Activated CD8-positive, alpha-beta memory T cell treated with anti-CD3 and anti-CD28 coated beads, Interleukin-2, amount 10 ng/mL, durations not matched to agents 7 days and 5 days (primary cell): ENCODE measurements at regions not wholly inside any gene's neighbourhood (a gene's known extent, or its start where the extent isn't known, plus 50 kb on each side); places are given as distances from the start of the nearest gene placed in this dataset.

Experiments used
- ATAC-seq: fragments of 150-1000 bp; cut with Tn5 transposase; one replicate; pipeline ENCODE4 v1.10.0; 2021; ENCODE audit warnings: moderate library complexity
- CTCF ChIA-PET: fragments of 350-600 bp; sonication (Branson Sonifier 250); formaldehyde crosslinking; loops from one replicate; lab custom pipeline; 2021; ENCODE audit warnings: antibody characterized with exemption; lab: Charles Lee
- DNase-seq: peaks from one replicate; pipeline ENCODE4 v3.0.0-alpha.2; 2020
- H3K27ac Mint-ChIP-seq: one replicate; pipeline ENCODE4 v1.8.0; 2021; ENCODE audit warnings: mild to moderate bottlenecking, mixed read lengths
- H3K27me3 Mint-ChIP-seq: one replicate; pipeline ENCODE4 v1.8.0; 2021; ENCODE audit warnings: mixed read lengths
- H3K36me3 Mint-ChIP-seq: one replicate; pipeline ENCODE4 v1.8.0; 2021; ENCODE audit warnings: mild to moderate bottlenecking, mixed read lengths
- H3K4me1 Mint-ChIP-seq: one replicate; pipeline ENCODE4 v1.8.0; 2021; ENCODE audit warnings: mixed read lengths
- H3K4me3 Mint-ChIP-seq: one replicate; pipeline ENCODE4 v1.8.0; 2021; ENCODE audit warnings: mild to moderate bottlenecking, moderate library complexity, mixed read lengths
- H3K9me3 Mint-ChIP-seq: one replicate; pipeline ENCODE4 v1.8.0; 2022; ENCODE audit warnings: low read depth, mixed read lengths

DNA sequence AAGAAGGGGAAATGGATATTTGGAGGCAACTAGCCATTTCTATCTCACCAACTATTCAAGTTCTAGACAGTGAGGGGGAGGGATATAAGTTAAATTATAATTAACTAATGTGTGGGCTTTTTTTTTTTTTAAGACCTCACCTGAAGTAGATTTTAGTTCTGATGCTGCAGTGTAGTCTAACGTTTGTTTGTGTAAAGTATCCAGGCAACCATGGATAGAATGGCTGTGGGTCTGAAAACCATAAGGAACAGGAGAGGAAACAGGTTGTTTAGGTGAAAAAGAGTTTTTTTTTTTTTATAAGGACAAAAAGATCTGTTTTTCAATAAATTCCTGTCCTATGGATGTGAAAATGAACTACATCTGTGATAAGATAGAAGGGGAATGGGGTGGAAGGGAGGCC lies 262.4 kb upstream of the PLET1 start:
- peaks cover 33% of the 10 kb centered on the region for H3K27me3 Mint-ChIP-seq
- H3K4me1 Mint-ChIP-seq: peaks cover 6% of the 10 kb centered on the region
- H3K4me3 Mint-ChIP-seq: no peak overlapping the region
- ATAC-seq (no peak), DNase-seq (no peak)
- no peak overlapping the region for H3K27ac Mint-ChIP-seq
- H3K36me3 Mint-ChIP-seq: no peaks in the 10 kb centered on the region
- CTCF ChIA-PET: no interaction called here
- no peaks in the 10 kb centered on the region for H3K9me3 Mint-ChIP-seq

DNA sequence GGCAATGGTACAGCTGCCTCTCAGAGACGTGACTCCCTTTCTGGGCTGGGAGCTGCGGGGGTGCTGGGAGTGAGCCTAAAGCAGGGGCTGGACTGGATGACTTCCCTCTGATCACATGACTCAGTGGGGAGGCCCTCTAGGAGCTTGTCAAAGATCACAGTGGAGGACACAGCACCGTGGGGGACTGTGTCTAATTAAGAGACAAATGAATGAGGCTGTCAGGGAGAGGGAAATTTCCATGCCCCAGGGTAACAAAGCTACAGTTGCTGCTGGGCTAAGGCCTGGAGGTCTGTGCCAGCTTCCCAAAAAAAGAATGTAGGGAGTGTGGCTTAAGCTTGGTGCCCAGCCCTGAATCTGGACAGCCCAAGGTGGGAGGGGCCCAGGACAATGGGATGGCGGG lies 262.8 kb upstream of the PLET1 start:
- ATAC-seq (no peak), DNase-seq (no peak)
- CTCF ChIA-PET: no interaction called here
- Mint-ChIP-seq H3K27me3 (peaks cover 29% of the 10 kb centered on the region), H3K36me3 (no peaks in the 10 kb centered on the region), H3K9me3 (no peaks in the 10 kb centered on the region), H3K4me1 (peaks cover 6% of the 10 kb centered on the region), H3K4me3 (no peak overlapping the region), H3K27ac (no peak overlapping the region)

DNA sequence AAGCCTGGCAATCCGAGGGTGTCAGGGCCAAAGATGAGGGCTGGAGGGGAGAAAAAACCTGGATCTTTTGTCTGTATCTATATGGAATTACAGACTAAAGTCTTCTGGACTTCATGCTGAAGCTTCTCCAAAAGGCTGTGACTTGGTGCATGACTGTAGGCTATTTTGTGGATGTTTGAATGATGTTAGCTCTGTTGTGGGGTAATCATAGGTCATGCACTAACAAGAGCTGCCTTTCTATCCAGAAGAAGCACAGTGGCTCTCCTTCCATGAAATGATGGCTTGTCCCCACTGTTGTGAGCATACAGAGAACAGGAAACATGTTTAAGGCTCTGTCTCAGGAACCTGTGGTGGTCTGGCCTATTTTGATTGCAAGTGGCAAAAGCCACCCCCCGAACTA lies 263.3 kb upstream of the PLET1 start:
- Mint-ChIP-seq H3K9me3 (no peaks in the 10 kb centered on the region), H3K36me3 (no peaks in the 10 kb centered on the region), H3K4me1 (peaks cover 6% of the 10 kb centered on the region), H3K27me3 (peaks cover 27% of the 10 kb centered on the region), H3K4me3 (no peak overlapping the region), H3K27ac (no peak overlapping the region)
- CTCF ChIA-PET: no interaction called here
- no peak for DNase-seq
- no peak for ATAC-seq

DNA sequence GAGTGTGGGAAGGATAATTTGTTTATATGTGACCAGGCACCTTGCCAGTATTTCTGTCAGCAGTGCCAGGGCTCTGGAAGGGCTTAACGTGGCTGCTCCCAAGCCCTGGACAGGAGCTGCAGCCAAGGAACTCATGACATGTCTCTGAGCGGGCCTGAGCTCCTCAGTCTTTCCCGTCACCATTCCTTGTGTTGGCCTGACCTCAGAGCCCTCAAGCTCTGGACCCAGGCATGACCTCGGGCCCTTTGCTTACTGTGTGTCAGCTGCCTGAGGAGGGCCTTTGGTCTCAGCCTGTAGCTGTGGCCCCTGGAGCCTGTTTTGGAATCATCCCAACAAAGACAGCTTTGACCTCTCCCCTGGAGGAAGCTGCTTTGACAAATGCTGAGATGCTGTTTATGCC lies 264.1 kb upstream of the PLET1 start:
- Mint-ChIP-seq H3K27me3 (peaks cover 26% of the 10 kb centered on the region), H3K4me3 (no peak overlapping the region), H3K36me3 (no peaks in the 10 kb centered on the region), H3K4me1 (peaks cover 6% of the 10 kb centered on the region), H3K9me3 (no peaks in the 10 kb centered on the region), H3K27ac (no peak overlapping the region)
- no peak for ATAC-seq
- CTCF ChIA-PET: no interaction called here
- no peak for DNase-seq

DNA sequence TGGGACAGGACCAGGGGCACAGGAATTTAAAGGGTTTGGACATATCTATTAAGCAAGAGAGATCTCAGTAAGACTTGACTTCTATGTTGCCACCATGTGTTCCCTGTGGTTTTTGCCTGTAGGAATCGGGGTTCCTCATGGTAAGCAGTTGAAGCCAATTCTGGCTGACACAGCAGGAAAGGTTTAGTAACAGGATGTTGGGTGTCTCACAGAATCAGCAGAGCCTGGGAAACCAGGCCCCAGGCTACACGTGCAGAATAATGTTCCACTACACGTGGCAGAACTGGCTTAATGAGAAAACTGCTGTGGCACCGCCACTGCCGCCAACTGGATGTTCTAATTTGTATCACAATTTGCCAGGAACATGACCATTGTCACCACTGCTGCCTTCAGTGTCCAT lies 264.6 kb upstream of the PLET1 start:
- CTCF ChIA-PET: no interaction called here
- H3K36me3 Mint-ChIP-seq: no peaks in the 10 kb centered on the region
- DNase-seq (no peak), ATAC-seq (no peak)
- no peaks in the 10 kb centered on the region for H3K9me3 Mint-ChIP-seq
- H3K4me1 Mint-ChIP-seq: peaks cover 6% of the 10 kb centered on the region
- peaks cover 24% of the 10 kb centered on the region for H3K27me3 Mint-ChIP-seq
- H3K27ac Mint-ChIP-seq: no peak overlapping the region
- H3K4me3 Mint-ChIP-seq: no peak overlapping the region

- Mint-ChIP-seq H3K9me3 (no peaks in the 10 kb centered on the region), H3K36me3 (no peaks in the 10 kb centered on the region), H3K4me1 (peaks cover 6% of the 10 kb centered on the region), H3K27me3 (peaks cover 23% of the 10 kb centered on the region), H3K4me3 (no peak overlapping the region), H3K27ac (no peak overlapping the region)
- peak; percentile 12 for ATAC-seq
- CTCF ChIA-PET: no interaction called here
- peak; percentile 45 for DNase-seq
Observed at GRCh38 chr11:112525844-112526590, 265.4 kb upstream of the PLET1 start.

DNA sequence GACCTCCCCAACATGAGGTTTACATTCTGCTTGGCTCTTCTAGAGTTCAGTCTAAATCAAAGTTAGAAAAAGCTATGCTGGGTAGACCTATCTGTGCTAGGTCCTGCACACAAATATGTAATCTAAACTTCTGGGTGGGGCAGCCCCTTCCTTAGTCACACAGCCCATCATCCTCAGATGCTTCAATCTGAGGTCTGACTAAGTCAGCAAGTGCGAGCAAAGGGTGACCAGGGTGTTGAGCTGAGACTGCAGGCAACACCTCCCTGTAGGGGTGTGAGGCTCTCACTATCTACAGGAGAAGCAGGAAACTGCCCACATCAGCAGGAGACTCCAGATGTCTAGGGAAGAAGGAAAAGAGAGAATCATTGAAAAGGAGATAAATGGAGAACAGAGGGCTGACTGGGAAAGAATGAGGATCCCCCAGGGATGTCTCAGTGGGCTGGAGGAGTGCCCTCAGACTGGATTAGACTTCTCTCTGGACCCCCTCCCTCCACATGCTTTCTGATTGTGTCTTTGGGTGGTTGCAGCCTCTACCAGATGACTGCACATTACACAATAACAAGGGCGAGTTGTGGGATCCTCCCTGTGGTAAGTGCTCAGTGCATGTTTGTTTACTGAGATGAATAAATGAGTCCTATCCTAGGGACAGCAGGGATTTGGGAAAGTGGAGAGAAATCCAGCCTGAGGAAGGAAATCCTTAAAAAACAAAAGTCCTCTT lies 266.2 kb upstream of the PLET1 start:
- H3K4me3 Mint-ChIP-seq: no peak overlapping the region
- no peak overlapping the region for H3K27ac Mint-ChIP-seq
- CTCF ChIA-PET: no interaction called here
- no peaks in the 10 kb centered on the region for H3K36me3 Mint-ChIP-seq
- ATAC-seq (no peak), DNase-seq (no peak)
- no peaks in the 10 kb centered on the region for H3K9me3 Mint-ChIP-seq
- H3K27me3 Mint-ChIP-seq: peaks cover 18% of the 10 kb centered on the region
- H3K4me1 Mint-ChIP-seq: peaks cover 6% of the 10 kb centered on the region

- no peak overlapping the region for H3K4me3 Mint-ChIP-seq
- no peaks in the 10 kb centered on the region for H3K9me3 Mint-ChIP-seq
- no peak for ATAC-seq
- H3K36me3 Mint-ChIP-seq: no peaks in the 10 kb centered on the region
- H3K27me3 Mint-ChIP-seq: peaks cover 14% of the 10 kb centered on the region
- H3K4me1 Mint-ChIP-seq: peaks cover 6% of the 10 kb centered on the region
- no peak for DNase-seq
- CTCF ChIA-PET: no interaction called here
- H3K27ac Mint-ChIP-seq: no peak overlapping the region
Observed at GRCh38 chr11:112529071-112529470, 268.4 kb upstream of the PLET1 start.

DNA sequence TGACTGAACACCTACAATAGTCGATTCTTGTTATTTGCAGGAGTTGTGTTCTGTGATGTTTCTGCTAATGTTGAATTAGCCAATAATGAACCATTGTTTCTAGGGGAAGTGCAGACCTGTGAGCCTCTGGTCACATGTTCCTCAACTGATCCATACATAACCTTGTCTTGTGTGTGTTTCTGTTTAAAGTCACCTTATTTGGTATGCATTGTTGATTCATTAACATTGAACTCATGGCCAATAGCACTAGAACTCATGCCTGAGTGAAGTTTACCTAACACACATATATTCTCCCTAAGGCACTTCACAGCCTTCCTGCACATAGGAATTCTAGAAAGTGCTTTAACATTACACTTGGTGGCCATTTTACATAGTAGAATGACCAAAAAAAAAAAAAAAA lies 271.8 kb upstream of the PLET1 start:
- CTCF ChIA-PET: no interaction called here
- no peak overlapping the region for H3K4me3 Mint-ChIP-seq
- DNase-seq: no peak
- H3K4me1 Mint-ChIP-seq: no peaks in the 10 kb centered on the region
- no peaks in the 10 kb centered on the region for H3K9me3 Mint-ChIP-seq
- H3K27ac Mint-ChIP-seq: no peak overlapping the region
- H3K36me3 Mint-ChIP-seq: no peaks in the 10 kb centered on the region
- H3K27me3 Mint-ChIP-seq: peaks cover 20% of the 10 kb centered on the region
- no peak for ATAC-seq

DNA sequence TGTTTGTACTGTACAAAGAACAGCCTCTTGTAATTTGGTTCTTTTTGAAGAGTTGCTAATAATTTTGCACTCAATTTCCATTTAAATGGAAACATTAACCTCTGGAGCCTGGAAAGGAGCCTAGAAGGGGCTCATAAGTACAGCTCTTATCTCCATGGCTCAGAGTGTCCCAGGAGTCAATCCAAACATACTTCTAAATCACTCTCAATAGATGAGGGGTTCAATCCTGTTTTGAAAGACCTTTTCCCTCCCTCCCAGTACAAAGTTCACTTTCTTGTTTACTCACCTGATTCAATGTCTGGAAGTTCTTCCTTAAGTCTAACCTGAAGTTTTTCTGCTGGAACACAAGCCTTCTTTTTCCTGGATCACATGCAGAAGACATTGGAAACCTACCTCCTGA lies 273.0 kb upstream of the PLET1 start:
- ATAC-seq (no peak), DNase-seq (no peak)
- H3K4me1 Mint-ChIP-seq: no peaks in the 10 kb centered on the region
- H3K9me3 Mint-ChIP-seq: no peaks in the 10 kb centered on the region
- peaks cover 28% of the 10 kb centered on the region for H3K27me3 Mint-ChIP-seq
- H3K36me3 Mint-ChIP-seq: no peaks in the 10 kb centered on the region
- H3K4me3 Mint-ChIP-seq: no peak overlapping the region
- CTCF ChIA-PET: no interaction called here
- no peak overlapping the region for H3K27ac Mint-ChIP-seq

GRCh38 chr11:112534208-112534607 lies 273.5 kb upstream of the PLET1 start:
- Mint-ChIP-seq H3K27me3 (peaks cover 31% of the 10 kb centered on the region), H3K9me3 (no peaks in the 10 kb centered on the region), H3K27ac (no peak overlapping the region), H3K36me3 (no peaks in the 10 kb centered on the region), H3K4me3 (no peak overlapping the region), H3K4me1 (no peaks in the 10 kb centered on the region)
- DNase-seq (no peak), ATAC-seq (no peak)
- CTCF ChIA-PET: no interaction called here

- CTCF ChIA-PET: no interaction called here
- Mint-ChIP-seq H3K27me3 (peaks cover 35% of the 10 kb centered on the region), H3K9me3 (no peaks in the 10 kb centered on the region), H3K36me3 (no peaks in the 10 kb centered on the region), H3K27ac (no peak overlapping the region), H3K4me3 (no peak overlapping the region), H3K4me1 (no peaks in the 10 kb centered on the region)
- ATAC-seq (no peak), DNase-seq (no peak)
Observed at GRCh38 chr11:112537026-112537425, 276.4 kb upstream of the PLET1 start.

DNA sequence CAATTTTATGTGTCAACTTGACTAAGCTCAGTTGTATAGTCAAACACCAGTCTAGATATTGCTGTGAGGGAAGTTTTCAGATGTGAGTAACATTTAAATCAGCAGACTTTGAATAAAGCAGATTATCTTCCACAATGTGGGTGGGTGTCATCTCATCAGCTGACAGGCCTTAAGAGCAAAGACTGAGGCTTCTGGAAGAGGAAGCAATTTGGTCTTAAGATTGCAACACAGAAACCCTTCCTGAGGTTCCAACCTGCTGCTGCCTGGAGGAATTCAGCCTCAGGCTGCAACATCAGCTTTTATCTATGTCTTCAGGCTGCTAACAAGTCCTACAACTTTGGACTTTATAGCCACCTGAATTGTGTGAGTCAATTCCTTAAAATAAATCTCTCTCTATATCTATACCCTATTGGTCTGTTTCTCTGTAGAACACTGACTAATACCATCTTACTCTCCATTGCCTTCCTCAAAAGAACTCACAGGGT lies 277.2 kb upstream of the PLET1 start:
- Mint-ChIP-seq H3K4me3 (no peak overlapping the region), H3K9me3 (no peaks in the 10 kb centered on the region)
- CTCF ChIA-PET: no interaction called here

More for the DNA sequence above, 277.2 kb upstream of the PLET1 start:
- ATAC-seq (no peak), DNase-seq (no peak)
- H3K36me3 Mint-ChIP-seq: no peaks in the 10 kb centered on the region
- no peaks in the 10 kb centered on the region for H3K4me1 Mint-ChIP-seq
- H3K27ac Mint-ChIP-seq: no peak overlapping the region
- peaks cover 35% of the 10 kb centered on the region for H3K27me3 Mint-ChIP-seq
